Liver (tissue), 8 donors: ENCODE measurements at regions not wholly inside any gene's neighbourhood (a gene's known extent, or its start where the extent isn't known, plus 50 kb on each side); places are given as distances from the start of the nearest gene placed in this dataset.

Experiments
- DNase-seq: peaks from one replicate; pipeline ENCODE4 v3.0.0-alpha.2; 2017; ENCODE audit warnings: low spot score
- H3K27ac ChIP-seq, 2 donors: one replicate each; pipeline ENCODE4 v1.7.0; 2013; ENCODE audit warnings: inconsistent platforms in 2 of 2, low read length in 2 of 2, control low read depth in 1 of 2, low read depth in 1 of 2, mild to moderate bottlenecking in 1 of 2
- H3K27me3 ChIP-seq, 4 donors: one replicate each; pipeline versions ENCODE4 v1.6.1 to v1.7.0; 2013; ENCODE audit warnings: low read length in 3 of 4, inconsistent platforms in 1 of 4, mild to moderate bottlenecking in 1 of 4, moderate library complexity in 1 of 4; ENCODE audit not compliant: control insufficient read depth in 4 of 4, insufficient read depth in 4 of 4
- H3K36me3 ChIP-seq, 4 donors: one replicate each; pipeline versions ENCODE4 v1.6.1 to v1.7.0; 2013; ENCODE audit warnings: low read length in 3 of 4, mild to moderate bottlenecking in 3 of 4, low read depth in 1 of 4, moderate library complexity in 1 of 4; ENCODE audit not compliant: control insufficient read depth in 4 of 4, insufficient read depth in 3 of 4
- H3K4me1 ChIP-seq, 4 donors: one replicate each; pipeline versions ENCODE4 v1.6.1 to v1.7.0; 2013; ENCODE audit warnings: low read length in 3 of 4, mild to moderate bottlenecking in 3 of 4, moderate library complexity in 1 of 4; ENCODE audit not compliant: control insufficient read depth in 4 of 4, insufficient read depth in 4 of 4
- H3K4me3 ChIP-seq, 3 donors: one replicate each; pipeline versions ENCODE4 v1.6.1 to v1.7.0; 2013; ENCODE audit warnings: low read length in 3 of 3, control low read depth in 1 of 3, low read depth in 1 of 3, mild to moderate bottlenecking in 1 of 3
- H3K9ac ChIP-seq, 2 donors: one replicate each; pipeline ENCODE4 v1.7.0; 2013; ENCODE audit warnings: low read length in 2 of 2, mild to moderate bottlenecking in 2 of 2, moderate library complexity in 2 of 2, control low read depth in 1 of 2, low read depth in 1 of 2
- H3K9me3 ChIP-seq, 4 donors: one replicate each; pipeline versions ENCODE4 v1.6.1 to v1.7.0; 2013; ENCODE audit warnings: low read length in 3 of 4; ENCODE audit not compliant: control insufficient read depth in 4 of 4
- CTCF ChIP-seq: fragments of 150-350 bp; IDR thresholded peaks from 2 replicates; pipeline ENCODE4 v1.5.1; 2017; ENCODE audit warnings: improper control_type of control experiment, low read depth, low read length; ENCODE audit not compliant: missing input control
- EGR1 ChIP-seq, 2 donors: IDR thresholded peaks; 2 replicates each; pipeline ENCODE4 v1.6.1; 2016 to 2018; ENCODE audit warnings: antibody characterized with exemption in 2 of 2, low read depth in 2 of 2
- FOXA1 ChIP-seq: IDR thresholded peaks from 2 replicates; pipeline ENCODE4 v1.6.1; 2016; ENCODE audit warnings: antibody characterized with exemption
- FOXA2 ChIP-seq: IDR thresholded peaks from 2 replicates; pipeline ENCODE4 v1.6.1; 2016; ENCODE audit warnings: antibody characterized with exemption
- GABPA ChIP-seq, 2 donors: IDR thresholded peaks in 1 of 2; conservative IDR thresholded peaks in 1 of 2; 2 replicates each; pipeline ENCODE4 v1.6.1; 2016; ENCODE audit warnings: antibody characterized with exemption in 2 of 2, mild to moderate bottlenecking in 1 of 2, moderate library complexity in 1 of 2
- HNF4A ChIP-seq, 2 donors: conservative IDR thresholded peaks; 2 replicates each; pipeline ENCODE4 v1.6.1; 2016; ENCODE audit warnings: antibody characterized with exemption in 2 of 2, mild to moderate bottlenecking in 2 of 2
- HNF4G ChIP-seq: IDR thresholded peaks from 2 replicates; pipeline ENCODE4 v1.6.1; 2016; ENCODE audit warnings: antibody characterized with exemption
- JUND ChIP-seq, 2 donors: IDR thresholded peaks; 2 replicates each; pipeline ENCODE4 v1.6.1; 2016; ENCODE audit warnings: antibody characterized with exemption in 2 of 2
- NR2F2 ChIP-seq: IDR thresholded peaks from 2 replicates; pipeline ENCODE4 v1.6.1; 2016; ENCODE audit warnings: antibody characterized with exemption
- RXRA ChIP-seq, 2 donors: IDR thresholded peaks; 2 replicates each; pipeline ENCODE4 v1.6.1; 2017 to 2018; ENCODE audit warnings: antibody characterized with exemption in 2 of 2, mild to moderate bottlenecking in 1 of 2
- SP1 ChIP-seq: IDR thresholded peaks from 2 replicates; pipeline ENCODE4 v1.6.1; 2018; ENCODE audit warnings: antibody characterized with exemption, mild to moderate bottlenecking
- ZBTB33 ChIP-seq: IDR thresholded peaks from 2 replicates; pipeline ENCODE4 v1.6.1; 2016; ENCODE audit warnings: antibody characterized with exemption
- WGBS: extraction: QIAGEN DNeasy Blood & Tissue Kit; methylation state at CpG from one replicate; pipeline ENCODE4 v1.1.7; 2013; 5-methylcytosine and 5-hydroxymethylcytosine counted together
- TF ChIP-seq, protein P1 (sequence below): IDR thresholded peaks from 2 replicates; pipeline ENCODE4 v1.6.1; 2016; ENCODE audit warnings: antibody characterized with exemption
- TF ChIP-seq, protein P2 (sequence below): IDR thresholded peaks from 2 replicates; pipeline ENCODE4 v1.6.1; 2016; ENCODE audit warnings: antibody characterized with exemption, mild to moderate bottlenecking
- donor health status: healthy.
- donor health status: healthy.
- donor health status: healthy.
- donor health status: healthy.
- donor health status: healthy.

GRCh38 chr12:66739940-66740651 is 61.2 kb upstream of the GRIP1 start:
- Histone ChIP-seq H3K27ac (no peak overlapping the region), H3K27me3 (peaks cover 0 to 8% (median 0%) of the 10 kb centered on the region in 4 donors), H3K4me1 (no peaks in the 10 kb centered on the region), H3K4me3 (no peak overlapping the region), H3K9me3 (no peaks in the 10 kb centered on the region), H3K36me3 (no peaks in the 10 kb centered on the region), H3K9ac (no peak overlapping the region)
- TF ChIP-seq CTCF (no peak), RXRA (IDR thresholded peaks at IDR 0.05) (no peak), NR2F2 (no peak), SP1 (no peak), EGR1 (IDR thresholded peaks at IDR 0.05; ENCODE audit: low read depth in 2 of 2) (no peak), GABPA (IDR thresholded peaks at IDR 0.05 in 1 of 2, conservative IDR thresholded peaks at IDR 0.05 in 1 of 2) (no peak), HNF4A (conservative IDR thresholded peaks at IDR 0.05) (no peak), JUND (IDR thresholded peaks at IDR 0.05) (no peak), ZBTB33 (no peak), FOXA2 (no peak)
- TF ChIP-seq, protein P1, sequence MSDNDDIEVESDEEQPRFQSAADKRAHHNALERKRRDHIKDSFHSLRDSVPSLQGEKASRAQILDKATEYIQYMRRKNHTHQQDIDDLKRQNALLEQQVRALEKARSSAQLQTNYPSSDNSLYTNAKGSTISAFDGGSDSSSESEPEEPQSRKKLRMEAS = no peak
- TF ChIP-seq, protein P2, sequence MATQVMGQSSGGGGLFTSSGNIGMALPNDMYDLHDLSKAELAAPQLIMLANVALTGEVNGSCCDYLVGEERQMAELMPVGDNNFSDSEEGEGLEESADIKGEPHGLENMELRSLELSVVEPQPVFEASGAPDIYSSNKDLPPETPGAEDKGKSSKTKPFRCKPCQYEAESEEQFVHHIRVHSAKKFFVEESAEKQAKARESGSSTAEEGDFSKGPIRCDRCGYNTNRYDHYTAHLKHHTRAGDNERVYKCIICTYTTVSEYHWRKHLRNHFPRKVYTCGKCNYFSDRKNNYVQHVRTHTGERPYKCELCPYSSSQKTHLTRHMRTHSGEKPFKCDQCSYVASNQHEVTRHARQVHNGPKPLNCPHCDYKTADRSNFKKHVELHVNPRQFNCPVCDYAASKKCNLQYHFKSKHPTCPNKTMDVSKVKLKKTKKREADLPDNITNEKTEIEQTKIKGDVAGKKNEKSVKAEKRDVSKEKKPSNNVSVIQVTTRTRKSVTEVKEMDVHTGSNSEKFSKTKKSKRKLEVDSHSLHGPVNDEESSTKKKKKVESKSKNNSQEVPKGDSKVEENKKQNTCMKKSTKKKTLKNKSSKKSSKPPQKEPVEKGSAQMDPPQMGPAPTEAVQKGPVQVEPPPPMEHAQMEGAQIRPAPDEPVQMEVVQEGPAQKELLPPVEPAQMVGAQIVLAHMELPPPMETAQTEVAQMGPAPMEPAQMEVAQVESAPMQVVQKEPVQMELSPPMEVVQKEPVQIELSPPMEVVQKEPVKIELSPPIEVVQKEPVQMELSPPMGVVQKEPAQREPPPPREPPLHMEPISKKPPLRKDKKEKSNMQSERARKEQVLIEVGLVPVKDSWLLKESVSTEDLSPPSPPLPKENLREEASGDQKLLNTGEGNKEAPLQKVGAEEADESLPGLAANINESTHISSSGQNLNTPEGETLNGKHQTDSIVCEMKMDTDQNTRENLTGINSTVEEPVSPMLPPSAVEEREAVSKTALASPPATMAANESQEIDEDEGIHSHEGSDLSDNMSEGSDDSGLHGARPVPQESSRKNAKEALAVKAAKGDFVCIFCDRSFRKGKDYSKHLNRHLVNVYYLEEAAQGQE = no peak
- 69% methylated on average over 4 of the region's 4 CpGs for WGBS
- DNase-seq = no peak

DNA sequence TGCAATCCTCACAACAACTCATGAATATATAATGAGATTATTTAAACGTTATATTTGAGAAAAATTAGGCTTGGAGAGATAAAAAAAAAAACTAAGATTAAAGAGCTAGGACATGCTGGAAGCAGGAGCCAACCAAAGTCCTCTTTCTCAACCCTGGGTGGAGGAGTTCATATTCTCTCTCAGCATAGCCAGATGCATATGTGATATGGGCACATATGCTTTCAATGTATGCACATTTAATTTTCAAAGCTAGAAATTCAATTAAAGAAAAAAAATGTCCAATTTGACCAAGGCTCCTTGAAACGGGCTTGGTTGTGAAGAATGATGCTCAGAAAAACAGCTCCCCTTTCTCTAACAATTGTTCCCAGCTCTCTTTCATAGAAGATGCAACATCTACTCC is 61.9 kb upstream of the GRIP1 start:
- no peaks in the 10 kb centered on the region for H3K9me3 ChIP-seq
- peaks cover 0 to 8% (median 0%) of the 10 kb centered on the region in 4 donors for H3K27me3 ChIP-seq
- H3K9ac ChIP-seq = no peak overlapping the region
- H3K4me3 ChIP-seq = no peak overlapping the region
- WGBS = 55% methylated on average over 2 of the region's 2 CpGs
- no peak overlapping the region for H3K27ac ChIP-seq
- TF ChIP-seq FOXA1 = no peak
- TF ChIP-seq, protein P2 = no peak
- no peak for TF ChIP-seq HNF4G
- no peaks in the 10 kb centered on the region for H3K36me3 ChIP-seq
- H3K4me1 ChIP-seq = no peaks in the 10 kb centered on the region
- no peak for DNase-seq
